RWPE1 (cell line): ENCODE measurements at regions not wholly inside any gene's neighbourhood (a gene's known extent, or its start where the extent isn't known, plus 50 kb on each side); places are given as distances from the start of the nearest gene placed in this dataset.

Experiments
- CTCF ChIA-PET: fragments of 350-600 bp; sonication (Branson Sonifier 250); formaldehyde crosslinking; extraction: SDS; loops from one replicate; lab custom pipeline; 2021; lab: Yijun Ruan, JAX
- POLR2A ChIA-PET: fragments of 400-600 bp; formaldehyde crosslinking; extraction: SDS; loops from one replicate; lab custom pipeline; 2020; ENCODE audit warnings: antibody characterized with exemption; ENCODE audit not compliant: low non-redundant PET; lab: Yijun Ruan, JAX
- DNase-seq: peaks from one replicate; pipeline ENCODE4 v3.0.0; 2012; ENCODE audit warnings: low spot score
- H3K27ac ChIP-seq: fragments of 450-650 bp; 2 replicates; pipeline ENCODE4 v1.5.1; 2017
- CTCF ChIP-seq: fragments of 450-650 bp; conservative IDR thresholded peaks from 2 replicates; pipeline ENCODE4 v1.5.1; 2017; ENCODE audit warnings: low read depth, mild to moderate bottlenecking

DNA sequence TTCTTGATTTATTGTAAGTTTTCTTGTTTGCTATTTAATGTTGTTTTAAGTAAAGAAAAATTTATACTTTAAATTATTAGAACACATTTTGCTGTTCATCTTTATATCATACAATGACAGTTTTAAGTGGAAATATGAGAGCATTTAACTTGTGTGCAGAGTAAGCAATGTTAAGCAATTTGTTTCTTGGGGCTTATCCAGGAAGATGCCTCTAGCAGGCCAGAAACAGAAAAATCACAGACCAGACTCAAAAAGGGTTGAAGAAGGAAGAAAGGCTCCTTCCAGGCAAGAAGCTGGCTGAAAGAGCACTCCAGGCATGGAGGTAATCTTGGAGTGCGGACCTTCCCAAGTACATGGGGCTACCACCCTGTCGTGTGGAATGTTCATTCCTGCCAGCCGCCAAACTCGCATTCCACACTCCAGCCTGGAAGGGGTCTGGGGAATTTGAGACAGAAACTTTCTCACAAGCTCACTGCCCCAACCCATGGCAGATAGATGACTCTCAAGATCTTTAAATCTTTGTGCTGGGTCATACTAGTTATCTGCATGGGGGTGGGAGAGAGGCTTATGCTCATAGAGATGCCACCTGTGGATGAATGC, 1521.3 kb upstream of the AGA start:
- POLR2A ChIA-PET = no interaction called here
- TF ChIP-seq CTCF = no peak
- DNase-seq = no peak
- CTCF ChIA-PET = no interaction called here
- no peak overlapping the region for H3K27ac ChIP-seq

- TF ChIP-seq CTCF = no peak
- DNase-seq = no peak
- POLR2A ChIA-PET = no interaction called here
- no peak overlapping the region for H3K27ac ChIP-seq
- CTCF ChIA-PET = no interaction called here
Observed at GRCh38 chr4:178966644-178967043, 1524.4 kb upstream of the AGA start.

GRCh38 chr4:178970433-178971140, 1528.3 kb upstream of the AGA start:
- ChIA-PET CTCF (interaction anchor here (0.6 kb wide), 1 partner anchor 1372 kb away, joined by 3 read pairs; no protein-coding TSS in a partner anchor), POLR2A (no interaction called here)
- no peak for TF ChIP-seq CTCF
- no peak overlapping the region for H3K27ac ChIP-seq
- no peak for DNase-seq

- ChIA-PET POLR2A (no interaction called here), CTCF (no interaction called here)
- no peak for DNase-seq
- H3K27ac ChIP-seq = no peak overlapping the region
- TF ChIP-seq CTCF = no peak
Observed at GRCh38 chr4:178976861-178977260, 1534.6 kb upstream of the AGA start.

- POLR2A ChIA-PET = no interaction called here
- DNase-seq = no peak
- H3K27ac ChIP-seq = no peak overlapping the region
- CTCF ChIA-PET = no interaction called here
- TF ChIP-seq CTCF = no peak
Observed at GRCh38 chr4:178993306-178993705, 1551.1 kb upstream of the AGA start.

DNA sequence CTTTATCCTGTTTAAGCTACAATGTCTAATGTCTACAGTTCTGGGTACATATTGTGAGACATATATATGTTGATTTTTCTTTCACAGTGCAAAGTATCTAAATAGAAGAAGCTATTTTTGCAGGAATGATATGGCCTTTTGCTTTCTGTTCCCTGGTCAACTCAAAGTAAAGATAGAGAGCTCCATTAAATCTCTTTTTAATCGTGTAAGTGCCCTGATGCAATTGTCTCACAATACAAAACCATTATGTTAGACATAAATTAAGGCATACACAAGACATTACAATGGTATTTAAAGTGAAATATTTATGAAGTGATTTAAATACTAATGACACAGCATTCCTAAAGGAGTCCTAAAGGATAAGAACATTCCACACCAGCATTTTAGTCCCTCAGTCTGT, 1559.7 kb upstream of the AGA start:
- POLR2A ChIA-PET = no interaction called here
- CTCF ChIA-PET = interaction anchor here (0.7 kb wide), 1 partner anchor 974 kb away, joined by 4 read pairs; no protein-coding TSS in a partner anchor
- no peak for TF ChIP-seq CTCF
- H3K27ac ChIP-seq = no peak overlapping the region
- no peak for DNase-seq
